ENCODE measurements at regions not wholly inside any gene's neighbourhood (a gene's known extent, or its start where the extent isn't known, plus 50 kb on each side); places are given as distances from the start of the nearest gene placed in this dataset.

GRCh38 chr11:8814209-8814922 is 96.6 kb upstream of the AKIP1 start:
- Histone ChIP-seq H2BK15ac (ENCODE audit: low read depth, low read length) (no peak overlapping the region), H3K27me3 (ENCODE audit: insufficient read depth, low read length) (no peaks in the 10 kb centered on the region), H3K56ac (ENCODE audit: insufficient read length, low read depth, low read length) (no peak overlapping the region), H3K14ac (ENCODE audit: insufficient read depth, low read length) (no peak overlapping the region), H4K8ac (replicated peaks; ENCODE audit: insufficient read length, low read depth, low read length) (no peak overlapping the region), H3K18ac (ENCODE audit: insufficient read length, low read depth, low read length) (no peak overlapping the region), H2AK5ac (ENCODE audit: insufficient read length, low read length) (no peak overlapping the region), H3K79me2 (ENCODE audit: insufficient read depth, low read length) (no peaks in the 10 kb centered on the region), H3K4ac (ENCODE audit: low read depth, low read length) (no peak overlapping the region), H4K20me1 (ENCODE audit: control insufficient read depth, insufficient read depth, insufficient read length) (no peaks in the 10 kb centered on the region), H3T11ph (ENCODE audit: low read length) (no peak overlapping the region), H2BK120ac (ENCODE audit: low read depth, low read length, poor library complexity, severe bottlenecking) (no peak overlapping the region), H3K4me2 (ENCODE audit: insufficient read depth, insufficient read length, low read length) (no peak overlapping the region), H2BK12ac (ENCODE audit: insufficient read length, low read depth, low read length) (no peak overlapping the region), H3K79me1 (ENCODE audit: insufficient read depth, low read depth, low read length, poor library complexity, severe bottlenecking) (no peaks in the 10 kb centered on the region), H3K9me3 (ENCODE audit: control insufficient read depth, low read depth, low read length) (no peaks in the 10 kb centered on the region), H4K5ac (ENCODE audit: insufficient read length, low read depth, low read length) (no peak overlapping the region), H3K4me1 (ENCODE audit: insufficient read depth, low read length) (peaks cover 8% of the 10 kb centered on the region), H3K23me2 (ENCODE audit: insufficient read length, low read depth, low read length, poor library complexity, severe bottlenecking) (peaks cover 4% of the 10 kb centered on the region), H3K9ac (ENCODE audit: extremely low read depth, insufficient read length, low read length) (no peak overlapping the region), H4K91ac (ENCODE audit: insufficient read length, low read depth, low read length) (no peak overlapping the region), H2BK5ac (ENCODE audit: insufficient read length, low read length) (no peak overlapping the region), H3K23ac (ENCODE audit: insufficient read length, low read depth, low read length) (no peak overlapping the region), H2AFZ (ENCODE audit: low read length) (no peak overlapping the region), H2BK20ac (ENCODE audit: low read depth, low read length, poor library complexity, severe bottlenecking) (no peak overlapping the region), H3K27ac (ENCODE audit: insufficient read length, low read depth, low read length) (no peak overlapping the region)
- no peak overlapping the region for H3K4me3 Mint-ChIP-seq
- no peaks in the 10 kb centered on the region for H3K27me3 Mint-ChIP-seq (ENCODE audit: low read depth)
- no CpG with 5 or more reads among the region's 4 CpGs for WGBS (ENCODE audit: extremely low coverage, insufficient read length, low lambda C conversion rate)
- DNase-seq = no peak
- peaks cover 21 to 27% of the 10 kb centered on the region in 2 experiments for H3K4me1 Mint-ChIP-seq
- peaks cover 5% of the 10 kb centered on the region in 2 experiments; a peak in 3 of 5 replicates for H3K9me3 Mint-ChIP-seq
- H3K27ac Mint-ChIP-seq = no peak overlapping the region
- H3K36me3 Mint-ChIP-seq (ENCODE audit: insufficient read depth in 1 of 3, low read depth in 3 of 3) = peaks cover 0 to 5% (median 0%) of the 10 kb centered on the region in 3 experiments; a peak in 2 of 7 replicates
- TF ChIP-seq CTCF (conservative IDR thresholded peaks at IDR 0.05) = no peak

Measured in H9 (cell line).